Ishikawa (cell line): ENCODE measurements at regions not wholly inside any gene's neighbourhood (a gene's known extent, or its start where the extent isn't known, plus 50 kb on each side); places are given as distances from the start of the nearest gene placed in this dataset.

Source experiments
- NFIC ChIP-seq: IDR thresholded peaks from 2 replicates; pipeline ENCODE4 v1.6.1; 2012
- TF ChIP-seq, protein P1 (sequence below): IDR thresholded peaks from 2 replicates; pipeline ENCODE4 v1.6.1; 2012

DNA sequence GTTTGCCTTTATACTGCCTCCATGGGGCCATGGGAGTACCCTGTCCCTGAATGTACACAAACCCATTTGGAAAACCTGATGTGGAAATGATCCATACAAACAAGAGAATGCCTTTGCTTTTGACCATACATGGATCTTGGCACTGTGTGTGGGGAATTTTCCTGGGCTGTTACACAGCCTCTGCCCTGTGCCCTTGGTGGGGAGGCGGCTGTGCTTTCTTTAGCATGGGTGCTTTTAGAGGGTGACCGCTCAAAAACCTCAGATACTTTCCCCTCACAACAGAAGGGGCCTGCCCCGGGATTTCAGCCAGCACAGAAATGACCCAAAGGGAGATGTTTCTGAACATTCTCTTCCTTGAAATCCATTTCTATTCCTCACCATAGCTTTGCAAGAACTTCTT lies 194.8 kb downstream of the LMO4 start:
- TF ChIP-seq, protein P1, sequence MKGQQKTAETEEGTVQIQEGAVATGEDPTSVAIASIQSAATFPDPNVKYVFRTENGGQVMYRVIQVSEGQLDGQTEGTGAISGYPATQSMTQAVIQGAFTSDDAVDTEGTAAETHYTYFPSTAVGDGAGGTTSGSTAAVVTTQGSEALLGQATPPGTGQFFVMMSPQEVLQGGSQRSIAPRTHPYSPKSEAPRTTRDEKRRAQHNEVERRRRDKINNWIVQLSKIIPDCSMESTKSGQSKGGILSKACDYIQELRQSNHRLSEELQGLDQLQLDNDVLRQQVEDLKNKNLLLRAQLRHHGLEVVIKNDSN = no peak
- no peak for TF ChIP-seq NFIC
